GM19463 (cell line): ENCODE measurements at regions not wholly inside any gene's neighbourhood (a gene's known extent, or its start where the extent isn't known, plus 50 kb on each side); places are given as distances from the start of the nearest gene placed in this dataset.

Experiments used
- ATAC-seq: cut with Tn5 transposase; IDR thresholded peaks from one replicate; pipeline ENCODE4 v1.9.1; 2021; ENCODE audit warnings: mild to moderate bottlenecking, moderate library complexity; ENCODE audit not compliant: unreplicated experiment

GRCh38 chr15:31852933-31853799, 177.1 kb upstream of the CHRNA7 start:
- no peak for ATAC-seq

- ATAC-seq = no peak
These were observed 173.7 kb upstream of the CHRNA7 start for GRCh38 chr15:31856581-31856980.

- no peak for ATAC-seq
These were observed 173.1 kb upstream of the CHRNA7 start for GRCh38 chr15:31857194-31857593.

- no peak for ATAC-seq
These were observed 172.3 kb upstream of the CHRNA7 start for GRCh38 chr15:31858026-31858425.

GRCh38 chr15:31866248-31866647, 164.1 kb upstream of the CHRNA7 start:
- no peak for ATAC-seq

- ATAC-seq = no peak
These were observed 162.5 kb upstream of the CHRNA7 start for GRCh38 chr15:31867536-31868442.

- ATAC-seq = peak; percentile 6
These were observed 160.5 kb upstream of the CHRNA7 start for GRCh38 chr15:31869686-31870307.

GRCh38 chr15:31870328-31871165, 159.8 kb upstream of the CHRNA7 start, which contains the start of gene OTUD7A:
Gene OTUD7A, minus strand, starts transcription at chr15:31870673.
- peak; percentile 92 for ATAC-seq

- ATAC-seq = no peak
These were observed 159.0 kb upstream of the CHRNA7 start for GRCh38 chr15:31871166-31871886.

GRCh38 chr15:31871887-31872281, 158.4 kb upstream of the CHRNA7 start:
- ATAC-seq = no peak

- no peak for ATAC-seq
These were observed 143.1 kb upstream of the CHRNA7 start for GRCh38 chr15:31887246-31887645.

GRCh38 chr15:31892513-31892912, 137.8 kb upstream of the CHRNA7 start:
- no peak for ATAC-seq

GRCh38 chr15:31893780-31894179, 136.5 kb upstream of the CHRNA7 start:
- ATAC-seq = no peak

GRCh38 chr15:31897746-31898145, 132.6 kb upstream of the CHRNA7 start:
- ATAC-seq = no peak

GRCh38 chr15:31901501-31901900, 128.8 kb upstream of the CHRNA7 start:
- no peak for ATAC-seq

GRCh38 chr15:31905054-31905453, 125.3 kb upstream of the CHRNA7 start:
- no peak for ATAC-seq

- ATAC-seq = no peak
These were observed 104.8 kb upstream of the CHRNA7 start for GRCh38 chr15:31925541-31925940.

GRCh38 chr15:31930967-31931366, 99.3 kb upstream of the CHRNA7 start:
- no peak for ATAC-seq

- ATAC-seq = no peak
These were observed 97.7 kb upstream of the CHRNA7 start for GRCh38 chr15:31932576-31932975.

- ATAC-seq = no peak
These were observed 95.5 kb upstream of the CHRNA7 start for GRCh38 chr15:31934821-31935220.
